ENCODE measurements at regions not wholly inside any gene's neighbourhood (a gene's known extent, or its start where the extent isn't known, plus 50 kb on each side); places are given as distances from the start of the nearest gene placed in this dataset.

DNA sequence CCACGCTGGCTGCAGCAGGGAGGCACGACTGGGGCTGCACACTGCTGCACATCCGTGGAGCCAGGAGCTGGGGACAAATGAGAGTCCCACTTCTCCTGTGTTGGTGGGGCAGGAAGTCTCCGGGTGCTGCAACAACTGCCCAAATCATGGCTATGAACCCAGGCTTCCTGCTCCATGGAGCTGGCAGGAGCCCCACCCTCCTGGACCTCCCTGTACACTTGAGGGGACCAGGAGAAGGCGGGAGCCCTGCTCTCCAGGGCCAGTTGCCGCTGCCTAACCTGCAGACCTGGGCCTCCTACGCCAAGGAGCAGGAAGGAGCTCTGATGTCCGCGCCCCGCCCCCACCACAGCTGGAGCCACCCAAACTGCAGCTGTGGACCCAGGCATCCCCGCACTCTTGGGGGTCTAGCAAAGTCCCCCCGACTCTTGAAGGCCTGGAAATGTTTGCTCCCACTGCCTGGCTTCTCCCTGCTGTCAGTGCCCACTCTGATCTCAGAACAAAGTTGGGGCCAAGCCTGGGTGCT lies 752.1 kb upstream of the PCDH20 start:
- TF ChIP-seq PPARA (CRISPR knock-in tag; IDR thresholded peaks at IDR 0.05; ENCODE audit: borderline replicate concordance) (no peak), TCF4 (CRISPR knock-in tag; IDR thresholded peaks at IDR 0.05; ENCODE audit: borderline replicate concordance) (no peak), ZFP30 (CRISPR knock-in tag; IDR thresholded peaks at IDR 0.05) (no peak), GLIS3 (CRISPR knock-in tag; IDR thresholded peaks at IDR 0.05) (no peak), ZC3H10 (CRISPR knock-in tag; IDR thresholded peaks at IDR 0.05) (no peak), ZNF8 (CRISPR knock-in tag; IDR thresholded peaks at IDR 0.05) (no peak), ESRRG (CRISPR knock-in tag; IDR thresholded peaks at IDR 0.05) (no peak), OSR1 (CRISPR knock-in tag; IDR thresholded peaks at IDR 0.05) (no peak), RARB (CRISPR knock-in tag; IDR thresholded peaks at IDR 0.05) (no peak), CSDC2 (CRISPR knock-in tag; IDR thresholded peaks at IDR 0.05) (no peak), ARNTL (CRISPR knock-in tag; IDR thresholded peaks at IDR 0.05; ENCODE audit: borderline replicate concordance, low read depth) (no peak), ZFP3 (CRISPR knock-in tag; IDR thresholded peaks at IDR 0.05) (no peak), BACH2 (CRISPR knock-in tag; IDR thresholded peaks at IDR 0.05; ENCODE audit: borderline replicate concordance) (no peak)
- TF ChIP-seq, protein P1, sequence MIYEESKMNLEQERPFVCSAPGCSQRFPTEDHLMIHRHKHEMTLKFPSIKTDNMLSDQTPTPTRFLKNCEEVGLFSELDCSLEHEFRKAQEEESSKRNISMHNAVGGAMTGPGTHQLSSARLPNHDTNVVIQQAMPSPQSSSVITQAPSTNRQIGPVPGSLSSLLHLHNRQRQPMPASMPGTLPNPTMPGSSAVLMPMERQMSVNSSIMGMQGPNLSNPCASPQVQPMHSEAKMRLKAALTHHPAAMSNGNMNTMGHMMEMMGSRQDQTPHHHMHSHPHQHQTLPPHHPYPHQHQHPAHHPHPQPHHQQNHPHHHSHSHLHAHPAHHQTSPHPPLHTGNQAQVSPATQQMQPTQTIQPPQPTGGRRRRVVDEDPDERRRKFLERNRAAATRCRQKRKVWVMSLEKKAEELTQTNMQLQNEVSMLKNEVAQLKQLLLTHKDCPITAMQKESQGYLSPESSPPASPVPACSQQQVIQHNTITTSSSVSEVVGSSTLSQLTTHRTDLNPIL (CRISPR knock-in tag; IDR thresholded peaks at IDR 0.05; ENCODE audit: low read depth) = no peak
- TF ChIP-seq, protein P2, sequence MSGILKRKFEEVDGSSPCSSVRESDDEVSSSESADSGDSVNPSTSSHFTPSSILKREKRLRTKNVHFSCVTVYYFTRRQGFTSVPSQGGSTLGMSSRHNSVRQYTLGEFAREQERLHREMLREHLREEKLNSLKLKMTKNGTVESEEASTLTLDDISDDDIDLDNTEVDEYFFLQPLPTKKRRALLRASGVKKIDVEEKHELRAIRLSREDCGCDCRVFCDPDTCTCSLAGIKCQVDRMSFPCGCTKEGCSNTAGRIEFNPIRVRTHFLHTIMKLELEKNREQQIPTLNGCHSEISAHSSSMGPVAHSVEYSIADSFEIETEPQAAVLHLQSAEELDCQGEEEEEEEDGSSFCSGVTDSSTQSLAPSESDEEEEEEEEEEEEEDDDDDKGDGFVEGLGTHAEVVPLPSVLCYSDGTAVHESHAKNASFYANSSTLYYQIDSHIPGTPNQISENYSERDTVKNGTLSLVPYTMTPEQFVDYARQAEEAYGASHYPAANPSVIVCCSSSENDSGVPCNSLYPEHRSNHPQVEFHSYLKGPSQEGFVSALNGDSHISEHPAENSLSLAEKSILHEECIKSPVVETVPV (CRISPR knock-in tag; IDR thresholded peaks at IDR 0.05) = no peak
- TF ChIP-seq, protein P3, sequence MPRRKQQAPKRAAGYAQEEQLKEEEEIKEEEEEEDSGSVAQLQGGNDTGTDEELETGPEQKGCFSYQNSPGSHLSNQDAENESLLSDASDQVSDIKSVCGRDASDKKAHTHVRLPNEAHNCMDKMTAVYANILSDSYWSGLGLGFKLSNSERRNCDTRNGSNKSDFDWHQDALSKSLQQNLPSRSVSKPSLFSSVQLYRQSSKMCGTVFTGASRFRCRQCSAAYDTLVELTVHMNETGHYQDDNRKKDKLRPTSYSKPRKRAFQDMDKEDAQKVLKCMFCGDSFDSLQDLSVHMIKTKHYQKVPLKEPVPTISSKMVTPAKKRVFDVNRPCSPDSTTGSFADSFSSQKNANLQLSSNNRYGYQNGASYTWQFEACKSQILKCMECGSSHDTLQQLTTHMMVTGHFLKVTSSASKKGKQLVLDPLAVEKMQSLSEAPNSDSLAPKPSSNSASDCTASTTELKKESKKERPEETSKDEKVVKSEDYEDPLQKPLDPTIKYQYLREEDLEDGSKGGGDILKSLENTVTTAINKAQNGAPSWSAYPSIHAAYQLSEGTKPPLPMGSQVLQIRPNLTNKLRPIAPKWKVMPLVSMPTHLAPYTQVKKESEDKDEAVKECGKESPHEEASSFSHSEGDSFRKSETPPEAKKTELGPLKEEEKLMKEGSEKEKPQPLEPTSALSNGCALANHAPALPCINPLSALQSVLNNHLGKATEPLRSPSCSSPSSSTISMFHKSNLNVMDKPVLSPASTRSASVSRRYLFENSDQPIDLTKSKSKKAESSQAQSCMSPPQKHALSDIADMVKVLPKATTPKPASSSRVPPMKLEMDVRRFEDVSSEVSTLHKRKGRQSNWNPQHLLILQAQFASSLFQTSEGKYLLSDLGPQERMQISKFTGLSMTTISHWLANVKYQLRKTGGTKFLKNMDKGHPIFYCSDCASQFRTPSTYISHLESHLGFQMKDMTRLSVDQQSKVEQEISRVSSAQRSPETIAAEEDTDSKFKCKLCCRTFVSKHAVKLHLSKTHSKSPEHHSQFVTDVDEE (CRISPR knock-in tag; IDR thresholded peaks at IDR 0.05) = no peak
- no peak for ATAC-seq

DNA sequence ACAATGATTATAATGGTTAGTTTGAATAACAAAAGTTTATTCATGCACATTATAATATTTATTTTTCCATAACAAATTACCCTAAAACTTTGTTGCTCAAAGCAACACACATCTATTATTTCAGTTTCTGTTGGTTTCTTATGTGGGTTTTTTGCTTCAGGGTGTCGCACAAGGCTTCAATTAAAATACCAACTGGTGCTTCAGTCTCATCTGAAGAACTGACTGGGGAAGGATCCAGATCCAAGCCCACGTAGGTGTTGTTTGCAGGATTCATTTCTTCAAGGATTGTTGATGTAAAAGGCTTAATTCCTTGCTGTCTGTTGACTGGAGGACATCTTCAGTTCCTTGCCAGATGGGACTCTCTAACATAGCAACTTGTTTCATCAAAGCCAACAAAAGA lies 747.2 kb upstream of the PCDH20 start:
- TF ChIP-seq ZFP3 (CRISPR knock-in tag; IDR thresholded peaks at IDR 0.05) (no peak), GLIS3 (CRISPR knock-in tag; IDR thresholded peaks at IDR 0.05) (no peak), CSDC2 (CRISPR knock-in tag; IDR thresholded peaks at IDR 0.05) (no peak), ESRRG (CRISPR knock-in tag; IDR thresholded peaks at IDR 0.05) (no peak), PPARA (CRISPR knock-in tag; IDR thresholded peaks at IDR 0.05; ENCODE audit: borderline replicate concordance) (no peak), TCF4 (CRISPR knock-in tag; IDR thresholded peaks at IDR 0.05; ENCODE audit: borderline replicate concordance) (no peak), RARB (CRISPR knock-in tag; IDR thresholded peaks at IDR 0.05) (no peak), ZC3H10 (CRISPR knock-in tag; IDR thresholded peaks at IDR 0.05) (no peak), ISL1 (CRISPR knock-in tag; IDR thresholded peaks at IDR 0.05) (no peak), BACH2 (CRISPR knock-in tag; IDR thresholded peaks at IDR 0.05; ENCODE audit: borderline replicate concordance) (no peak), OSR1 (CRISPR knock-in tag; IDR thresholded peaks at IDR 0.05) (no peak), ZNF70 (CRISPR knock-in tag; IDR thresholded peaks at IDR 0.05) (no peak), ZFP30 (CRISPR knock-in tag; IDR thresholded peaks at IDR 0.05) (no peak)
- TF ChIP-seq, protein P1 (CRISPR knock-in tag; IDR thresholded peaks at IDR 0.05; ENCODE audit: low read depth) = no peak
- TF ChIP-seq, protein P2 (CRISPR knock-in tag; IDR thresholded peaks at IDR 0.05) = no peak
- no peak for ATAC-seq

DNA sequence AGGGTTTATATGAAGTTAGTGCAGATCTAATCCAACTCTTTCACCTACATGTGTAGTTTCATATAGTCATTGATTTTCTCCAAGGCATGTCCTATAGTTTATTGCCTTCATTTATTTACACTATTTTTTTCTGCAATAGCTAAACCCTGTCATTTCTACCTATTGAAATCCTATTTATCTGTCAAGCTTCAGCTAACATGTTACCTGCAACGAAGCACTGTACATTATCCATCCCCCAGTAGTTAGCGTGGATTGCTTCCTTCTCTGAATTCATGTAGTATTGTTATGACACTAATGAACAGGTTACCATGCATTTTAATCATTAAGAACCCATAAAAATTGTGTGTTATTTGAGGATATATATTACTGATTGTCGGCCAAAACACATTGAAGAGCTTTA lies 742.9 kb upstream of the PCDH20 start:
- ATAC-seq = no peak
- TF ChIP-seq OSR1 (CRISPR knock-in tag; IDR thresholded peaks at IDR 0.05) (no peak), ISL1 (CRISPR knock-in tag; IDR thresholded peaks at IDR 0.05) (no peak), TCF4 (CRISPR knock-in tag; IDR thresholded peaks at IDR 0.05; ENCODE audit: borderline replicate concordance) (no peak), SNAI2 (CRISPR knock-in tag; IDR thresholded peaks at IDR 0.05) (no peak), PPARA (CRISPR knock-in tag; IDR thresholded peaks at IDR 0.05; ENCODE audit: borderline replicate concordance) (no peak), ZFP3 (CRISPR knock-in tag; IDR thresholded peaks at IDR 0.05) (no peak), RARB (CRISPR knock-in tag; IDR thresholded peaks at IDR 0.05) (no peak), ZNF8 (CRISPR knock-in tag; IDR thresholded peaks at IDR 0.05) (no peak), ZNF565 (CRISPR knock-in tag; conservative IDR thresholded peaks at IDR 0.05; ENCODE audit: low read depth) (no peak), ZNF70 (CRISPR knock-in tag; IDR thresholded peaks at IDR 0.05) (no peak)
- TF ChIP-seq, protein P4, sequence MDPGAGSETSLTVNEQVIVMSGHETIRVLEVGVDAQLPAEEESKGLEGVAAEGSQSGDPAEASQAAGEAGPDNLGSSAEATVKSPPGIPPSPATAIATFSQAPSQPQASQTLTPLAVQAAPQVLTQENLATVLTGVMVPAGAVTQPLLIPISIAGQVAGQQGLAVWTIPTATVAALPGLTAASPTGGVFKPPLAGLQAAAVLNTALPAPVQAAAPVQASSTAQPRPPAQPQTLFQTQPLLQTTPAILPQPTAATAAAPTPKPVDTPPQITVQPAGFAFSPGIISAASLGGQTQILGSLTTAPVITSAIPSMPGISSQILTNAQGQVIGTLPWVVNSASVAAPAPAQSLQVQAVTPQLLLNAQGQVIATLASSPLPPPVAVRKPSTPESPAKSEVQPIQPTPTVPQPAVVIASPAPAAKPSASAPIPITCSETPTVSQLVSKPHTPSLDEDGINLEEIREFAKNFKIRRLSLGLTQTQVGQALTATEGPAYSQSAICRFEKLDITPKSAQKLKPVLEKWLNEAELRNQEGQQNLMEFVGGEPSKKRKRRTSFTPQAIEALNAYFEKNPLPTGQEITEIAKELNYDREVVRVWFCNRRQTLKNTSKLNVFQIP (CRISPR knock-in tag; IDR thresholded peaks at IDR 0.05; ENCODE audit: borderline replicate concordance, low read depth) = no peak
- TF ChIP-seq, protein P2 (CRISPR knock-in tag; IDR thresholded peaks at IDR 0.05) = no peak
